HG03558 (cell line): ENCODE measurements at regions not wholly inside any gene's neighbourhood (a gene's known extent, or its start where the extent isn't known, plus 50 kb on each side); places are given as distances from the start of the nearest gene placed in this dataset.

Experiments
- ATAC-seq: cut with Tn5 transposase; IDR thresholded peaks from one replicate; pipeline ENCODE4 v1.9.1; 2021; ENCODE audit warnings: moderate number of reproducible peaks; ENCODE audit not compliant: unreplicated experiment; ENCODE audit errors: extremely low read depth

DNA sequence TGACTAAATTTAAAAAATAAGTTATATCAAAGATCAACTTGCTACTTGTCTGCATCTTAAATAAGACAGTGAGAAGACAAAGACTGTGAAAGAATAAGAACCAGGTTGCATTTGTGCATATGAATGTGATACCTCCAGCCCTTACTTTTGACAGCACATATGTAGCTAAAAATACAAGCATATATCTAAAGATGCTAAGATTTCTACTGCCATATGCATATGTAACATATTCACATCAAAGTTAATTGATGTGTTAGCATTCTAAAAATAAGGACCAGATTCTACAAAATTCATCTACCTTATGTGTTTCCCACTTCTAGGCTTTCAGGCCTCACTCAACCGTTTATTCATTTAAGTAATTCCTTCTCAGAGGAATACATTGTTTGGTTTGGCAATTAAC, 1120.3 kb upstream of the LRRTM3 start:
- no peak for ATAC-seq

DNA sequence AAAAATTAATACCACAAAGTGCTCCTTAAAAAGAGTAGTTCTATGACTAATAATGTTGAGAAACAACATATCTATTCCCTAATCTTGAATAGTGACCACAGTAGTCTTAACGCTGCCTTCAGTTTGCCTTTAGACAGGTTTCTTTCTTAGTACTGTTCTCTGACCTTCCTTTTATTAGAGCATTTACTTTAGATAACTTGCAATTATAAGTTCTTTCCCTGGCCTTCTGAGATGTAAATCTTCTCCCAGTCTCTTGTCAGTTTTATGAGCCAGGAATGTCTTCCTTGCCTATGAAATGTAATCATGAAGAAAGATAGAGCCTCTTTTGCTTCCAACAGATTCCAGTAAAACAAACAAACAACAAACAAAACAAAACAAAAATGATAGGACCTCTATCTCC, 1119.8 kb upstream of the LRRTM3 start:
- no peak for ATAC-seq

DNA sequence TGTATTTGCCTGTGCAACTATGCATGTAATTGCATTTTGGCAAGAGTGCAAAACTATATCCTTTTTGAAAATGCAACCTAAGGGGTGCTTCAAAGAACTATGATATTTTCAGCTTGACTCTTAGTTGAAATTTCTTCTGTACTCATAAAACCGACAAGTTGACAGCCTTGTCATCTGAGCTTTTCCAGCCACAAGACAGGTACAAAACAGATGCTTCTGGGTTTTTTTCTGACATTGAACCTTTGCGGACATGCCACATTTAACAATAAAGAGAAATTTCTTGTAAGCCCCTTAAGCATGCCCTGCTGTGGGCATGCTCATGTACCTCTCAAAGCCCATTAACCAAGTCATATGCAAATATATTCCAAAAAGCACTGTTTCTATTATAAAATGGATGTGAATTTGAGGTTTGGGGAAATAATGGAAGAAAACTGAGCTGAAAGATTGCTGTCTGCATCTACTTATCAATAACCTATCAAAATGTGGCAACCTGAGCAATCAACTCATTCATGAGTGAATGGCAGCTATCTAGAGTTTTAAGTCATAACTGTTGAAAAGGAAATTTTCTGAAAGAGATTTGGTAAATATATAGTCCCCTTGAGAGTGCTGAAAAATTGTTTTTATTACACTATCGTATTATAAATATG, 1117.0 kb upstream of the LRRTM3 start:
- ATAC-seq, result no peak

DNA sequence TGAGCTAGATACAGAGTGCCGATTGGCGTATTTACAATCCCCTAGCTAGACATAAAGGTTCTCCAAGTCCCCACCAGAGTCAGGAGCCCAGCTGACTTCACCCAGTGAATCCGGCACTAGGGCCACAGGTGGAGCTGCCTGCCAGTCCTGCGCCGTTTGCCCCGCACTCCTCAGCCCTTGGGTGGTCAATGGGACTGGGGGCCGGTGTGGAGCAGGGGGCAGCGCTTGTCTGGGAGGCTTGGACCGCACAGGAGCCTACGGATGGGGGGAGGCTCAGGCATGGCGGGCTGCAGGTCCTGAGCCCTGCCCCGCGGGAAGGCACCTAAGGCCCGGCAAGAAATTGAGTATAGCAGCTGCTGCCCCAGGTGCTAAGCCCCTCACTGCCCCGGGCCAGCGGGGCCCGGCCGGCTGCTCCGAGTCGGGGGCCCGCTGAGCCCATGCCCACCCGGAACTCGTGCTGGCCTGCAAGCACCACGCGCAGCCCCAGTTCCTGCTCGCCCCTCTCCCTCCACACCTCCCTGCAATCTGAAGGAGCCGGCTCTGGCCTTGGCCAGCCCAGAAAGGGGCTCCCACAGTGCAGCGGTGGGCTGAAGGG, 1113.8 kb upstream of the LRRTM3 start:
- no peak for ATAC-seq

DNA sequence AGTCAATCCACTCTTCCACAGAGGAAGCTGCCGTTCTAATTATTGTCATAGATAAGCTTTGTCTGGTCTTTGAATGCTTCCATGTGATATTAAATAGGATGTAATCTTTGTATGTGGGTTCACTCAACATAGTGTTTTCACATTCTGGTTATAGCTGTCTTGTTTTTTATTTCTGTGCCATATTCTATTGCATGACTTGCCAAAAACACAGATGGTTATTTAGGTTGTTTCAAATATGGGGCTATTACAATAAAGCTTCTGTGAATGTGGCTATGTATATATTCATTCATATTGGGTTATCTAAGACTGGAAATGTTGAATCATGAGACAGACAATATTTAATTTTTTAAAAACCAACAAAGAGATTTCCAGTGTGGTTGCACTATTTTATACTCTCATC, 1109.3 kb upstream of the LRRTM3 start:
- ATAC-seq, result no peak

DNA sequence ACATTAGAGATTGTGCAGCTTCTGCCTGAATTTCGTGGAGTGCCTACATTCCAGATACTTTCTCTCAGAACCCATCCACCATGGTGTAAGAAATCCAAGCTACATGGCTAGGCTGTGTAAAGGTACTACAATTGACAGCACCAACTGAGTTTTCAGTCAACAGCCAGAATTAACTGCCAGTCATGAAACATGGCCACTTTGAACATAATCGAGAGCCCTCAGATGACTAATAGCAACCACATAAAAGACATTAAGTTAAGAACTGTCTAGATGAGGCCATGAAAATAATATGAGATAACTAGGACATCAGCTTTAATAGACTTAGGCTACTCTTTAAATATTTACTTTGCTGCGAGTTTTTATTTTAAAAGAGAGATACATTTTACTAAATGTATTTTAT, 1106.8 kb upstream of the LRRTM3 start:
- no peak for ATAC-seq

DNA sequence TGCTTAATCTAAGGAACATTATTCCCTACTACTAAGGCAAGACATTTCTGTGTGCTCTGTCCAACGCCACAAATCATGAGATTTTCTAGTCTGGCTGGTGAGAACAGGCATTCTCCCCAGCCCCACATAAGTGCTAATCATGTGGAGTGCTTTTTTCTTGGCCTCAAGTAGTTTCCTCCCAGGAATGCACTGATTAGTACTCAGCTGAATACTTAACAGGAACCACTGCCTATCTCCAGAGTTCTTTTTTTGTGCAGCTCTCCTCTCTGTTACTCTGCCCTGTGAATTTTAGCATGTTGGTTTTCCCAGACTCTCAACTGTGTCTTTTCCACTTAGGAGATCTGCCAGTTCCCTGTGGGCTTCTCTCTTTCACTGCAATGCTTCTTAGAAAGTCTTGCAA, 1098.5 kb upstream of the LRRTM3 start:
- ATAC-seq, result no peak

DNA sequence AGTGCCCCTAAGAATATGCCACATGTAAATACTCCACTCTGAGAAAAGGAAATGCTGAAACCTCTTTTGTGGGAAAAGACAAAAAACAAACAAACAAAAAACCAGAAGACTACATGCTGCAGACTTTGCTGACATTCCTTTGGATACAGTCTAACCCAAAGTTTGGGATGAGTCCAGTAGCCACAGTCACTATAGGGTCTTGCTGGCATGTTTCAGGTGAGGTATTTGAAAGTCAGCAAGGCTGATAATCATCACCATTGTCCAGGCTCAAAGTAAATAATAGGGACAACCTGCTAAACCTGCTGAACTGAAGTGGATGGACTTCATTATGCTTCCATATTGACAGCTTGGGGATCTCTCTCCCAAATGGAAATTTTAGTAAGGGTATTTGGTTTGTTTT, 1087.0 kb upstream of the LRRTM3 start:
- ATAC-seq, result no peak

DNA sequence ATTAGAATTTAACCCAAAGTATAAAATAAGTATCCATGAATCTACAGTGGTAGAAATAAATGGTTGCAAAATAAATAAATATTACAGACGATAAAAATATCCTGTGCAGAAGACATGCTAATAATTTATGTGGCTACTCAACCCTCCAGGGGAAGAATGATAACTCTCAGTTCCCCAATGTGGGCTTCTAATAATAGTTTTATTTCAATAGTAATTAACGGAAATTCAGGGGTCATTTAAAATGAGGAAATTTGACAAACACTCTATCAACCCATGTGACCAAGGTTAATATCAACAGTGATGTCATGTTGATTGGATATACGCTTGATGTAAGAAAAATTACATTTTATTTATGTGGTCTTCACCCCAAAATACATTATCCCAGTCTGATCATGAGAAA, 1082.6 kb upstream of the LRRTM3 start:
- no peak for ATAC-seq

DNA sequence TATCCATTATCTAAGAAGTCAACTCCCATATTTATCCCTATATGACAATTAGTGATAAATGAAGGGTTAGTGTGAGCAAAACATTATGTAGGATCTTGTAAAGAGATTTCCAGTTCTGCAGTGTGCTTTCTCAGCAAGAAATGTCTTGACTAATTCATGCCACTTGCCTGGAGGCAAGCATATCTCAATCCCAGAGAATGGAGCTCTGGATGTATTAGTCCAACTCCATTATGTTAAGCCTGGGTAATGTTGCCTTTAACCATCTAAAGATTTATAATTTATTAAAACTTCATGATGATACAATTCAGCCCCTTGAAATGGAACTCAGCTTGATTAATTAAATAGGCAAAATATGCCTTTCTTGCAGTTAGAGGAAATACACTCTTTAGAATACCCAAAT, 1079.9 kb upstream of the LRRTM3 start:
- ATAC-seq, result no peak

DNA sequence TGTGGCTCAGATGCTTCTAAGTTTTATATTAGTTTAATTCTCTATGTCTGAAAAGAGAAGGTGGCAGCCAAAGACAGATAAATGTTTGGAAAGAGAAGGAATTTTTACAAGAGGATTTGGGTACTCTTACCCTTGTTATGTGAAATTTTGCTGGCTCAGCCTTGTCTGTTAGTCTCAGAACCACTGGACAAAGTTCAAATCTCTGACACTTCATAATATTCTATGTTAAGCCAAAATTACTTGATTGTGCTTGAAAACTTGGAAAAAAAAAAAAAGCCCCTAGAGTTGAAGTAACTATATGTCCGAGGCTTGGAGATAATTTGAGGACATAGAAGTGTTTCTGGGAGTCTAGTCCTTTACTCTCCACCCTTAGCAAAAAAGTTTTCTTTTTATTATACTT, 1079.3 kb upstream of the LRRTM3 start:
- ATAC-seq, result no peak

DNA sequence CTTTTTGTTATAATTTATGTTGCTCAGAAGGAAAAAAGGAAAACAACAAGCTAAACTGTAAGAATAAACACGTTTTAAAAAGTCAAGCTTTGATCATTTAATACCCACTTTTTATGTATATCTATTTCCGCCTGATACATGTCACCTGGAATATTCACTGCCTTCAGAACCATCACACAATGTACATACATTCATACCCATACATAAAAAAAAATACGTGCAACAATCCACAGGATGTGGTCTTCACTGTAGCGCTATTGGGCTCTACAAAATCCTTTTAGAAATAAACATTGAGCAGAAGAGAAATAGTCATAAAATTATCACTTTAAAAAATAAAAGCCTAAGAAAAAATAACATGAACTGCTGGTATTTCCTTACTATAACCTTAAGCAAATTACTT, 1078.9 kb upstream of the LRRTM3 start:
- no peak for ATAC-seq

DNA sequence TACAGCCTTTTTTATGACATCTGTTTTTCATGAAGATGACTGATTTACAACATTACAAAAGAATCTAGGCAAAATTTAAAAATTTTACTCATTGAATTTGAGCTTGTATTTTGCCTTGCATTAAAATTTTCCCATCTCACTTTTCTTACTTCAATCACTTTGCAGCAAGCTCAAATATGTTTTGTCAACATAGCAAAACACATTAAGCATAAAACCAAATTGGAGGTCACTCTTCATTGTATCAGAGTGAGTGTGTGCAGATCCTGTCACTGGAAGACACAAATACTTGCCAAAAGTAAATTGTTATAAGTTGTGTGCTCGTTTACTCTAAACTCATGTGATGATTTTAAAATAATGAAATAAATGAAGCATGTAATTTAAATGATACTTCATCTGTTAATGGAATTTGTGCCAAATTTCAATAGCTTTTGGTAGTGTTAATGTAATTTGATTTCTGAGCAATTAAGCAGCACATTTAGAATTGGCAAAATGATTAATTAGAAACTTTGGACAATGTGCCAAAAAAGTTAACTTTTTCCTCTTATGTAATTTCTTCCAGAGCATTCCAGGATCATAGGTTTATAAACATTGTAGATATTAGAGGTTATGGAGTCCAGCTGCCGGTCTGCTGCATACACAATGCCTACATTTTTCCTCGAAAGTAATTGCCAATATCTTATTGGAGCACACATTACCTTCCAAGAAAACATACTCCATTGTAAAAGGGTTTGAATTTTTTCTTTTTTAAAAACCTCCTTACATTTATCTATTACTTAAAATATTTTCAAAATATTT, 1078.2 kb upstream of the LRRTM3 start:
- no peak for ATAC-seq

DNA sequence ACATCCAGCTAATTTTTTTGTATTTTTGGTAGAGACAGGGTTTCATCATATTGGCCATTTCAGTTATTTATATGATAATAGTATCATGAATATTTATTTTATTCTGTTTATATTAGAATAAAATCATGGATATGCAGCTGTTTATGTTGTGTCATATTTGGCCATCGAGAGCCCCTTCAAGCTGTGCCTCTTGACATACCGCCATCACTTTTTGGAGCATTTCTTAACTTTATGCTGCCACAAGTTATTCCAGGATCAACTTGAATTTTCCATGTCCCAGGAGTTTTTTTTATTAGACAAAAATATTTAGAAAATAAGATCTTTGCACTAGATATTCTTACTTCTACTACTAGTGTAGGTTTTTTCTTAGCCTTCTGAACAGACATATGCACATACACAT, 1067.0 kb upstream of the LRRTM3 start:
- ATAC-seq, result no peak

DNA sequence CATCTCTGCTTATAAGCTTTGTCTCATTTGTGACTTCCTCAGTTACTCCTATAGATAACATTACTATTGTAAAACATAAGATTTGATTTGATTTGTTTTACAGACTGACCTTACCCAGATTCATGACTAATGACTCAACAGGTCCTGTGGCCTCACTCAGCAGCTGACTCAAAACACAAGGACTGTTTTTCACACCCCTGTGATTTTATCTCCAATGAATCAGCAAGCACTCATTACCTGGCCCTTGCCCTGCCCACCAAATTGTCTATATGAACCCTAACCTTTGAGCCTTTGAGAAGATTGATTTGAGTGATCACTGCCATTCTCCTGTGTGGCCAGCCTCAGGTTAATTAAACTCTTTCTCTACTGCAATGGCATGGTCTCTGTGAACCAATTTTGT, 1064.6 kb upstream of the LRRTM3 start:
- ATAC-seq, result peak; percentile 56
